MCF 10A (cell line): ENCODE measurements at regions not wholly inside any gene's neighbourhood (a gene's known extent, or its start where the extent isn't known, plus 50 kb on each side); places are given as distances from the start of the nearest gene placed in this dataset.

Experiments
- BruUV-seq: library from RNA; stranded (reverse); fragments of 400-500 nt; replicated peaks from 2 replicates; lab custom pipeline; 2021; lab: Mats Ljungman, UMichigan
- CTCF ChIA-PET: fragments of 300-600 bp; sonication (Branson Sonifier 250); formaldehyde crosslinking; extraction: SDS; loops from one replicate; lab custom pipeline; 2021; ENCODE audit warnings: antibody characterized with exemption, inconsistent platforms; lab: Yijun Ruan, JAX
- POLR2A ChIA-PET: fragments of 300-600, 350-650 bp; sonication (Branson Sonifier 250); formaldehyde crosslinking; extraction: SDS; loops from one replicate; lab custom pipeline; 2020; ENCODE audit warnings: antibody characterized with exemption, inconsistent platforms; lab: Yijun Ruan, JAX
- DNase-seq: peaks from one replicate; pipeline ENCODE4 v3.0.0-alpha.2; 2018; ENCODE audit not compliant: unreplicated experiment
- H3K27ac Mint-ChIP-seq: one replicate; pipeline ENCODE4 v1.8.0; 2022; ENCODE audit warnings: mild to moderate bottlenecking, low read depth, mixed read lengths; ENCODE audit not compliant: unreplicated experiment
- H3K27me3 Mint-ChIP-seq: one replicate; pipeline ENCODE4 v1.8.0; 2022; ENCODE audit warnings: mixed read lengths; ENCODE audit not compliant: insufficient read depth, unreplicated experiment
- H3K36me3 Mint-ChIP-seq: one replicate; pipeline ENCODE4 v1.8.0; 2022; ENCODE audit warnings: mild to moderate bottlenecking, moderate library complexity, mixed read lengths; ENCODE audit not compliant: insufficient read depth, unreplicated experiment
- H3K4me1 Mint-ChIP-seq: one replicate; pipeline ENCODE4 v1.8.0; 2022; ENCODE audit warnings: mixed read lengths; ENCODE audit not compliant: insufficient read depth, unreplicated experiment
- H3K4me3 Mint-ChIP-seq: one replicate; pipeline ENCODE4 v1.8.0; 2022; ENCODE audit warnings: mild to moderate bottlenecking, moderate library complexity, mixed read lengths; ENCODE audit not compliant: unreplicated experiment
- H3K9me3 Mint-ChIP-seq: one replicate; pipeline ENCODE4 v1.8.0; 2022; ENCODE audit warnings: mixed read lengths; ENCODE audit not compliant: unreplicated experiment
- intact Hi-C: fragments of 100-400 bp; cut with micrococcal nuclease; formaldehyde crosslinking; loops from 2 replicates; pipeline ENCODE4 v1.14.1; 2022
- TF ChIP-seq, protein P1 (sequence below): fragments of 200-600 bp; IDR thresholded peaks from one replicate; pipeline ENCODE4 v1.8.0; 2022; ENCODE audit warnings: antibody characterized with exemption, mild to moderate bottlenecking; ENCODE audit not compliant: unreplicated experiment

DNA sequence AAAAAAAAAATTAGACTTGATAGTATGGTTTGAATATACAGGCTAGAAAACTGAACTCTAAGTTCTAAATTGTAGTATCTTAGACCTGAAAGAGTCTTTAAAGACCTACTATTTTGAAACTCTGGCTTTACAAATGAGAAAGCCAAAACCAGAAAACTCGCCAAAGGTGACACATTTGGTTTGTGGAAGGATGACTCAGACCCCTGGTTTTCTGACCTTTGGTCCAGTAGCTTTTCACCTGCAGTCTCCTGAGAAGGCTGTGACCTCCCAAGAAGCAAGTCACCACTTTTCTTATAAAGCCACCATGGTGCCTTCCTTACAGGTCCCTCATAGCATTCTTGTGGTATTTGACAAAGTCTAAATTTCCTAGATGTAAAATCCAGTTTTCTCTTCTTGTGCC, 102.1 kb upstream of the CEP78 start:
- no peak overlapping the region for H3K27ac Mint-ChIP-seq
- intact Hi-C loops = no loop called here
- H3K36me3 Mint-ChIP-seq = no peaks in the 10 kb centered on the region
- ChIA-PET POLR2A (interaction anchor here (0.6 kb wide), 1 partner anchor 65 kb away, joined by 3 read pairs; no protein-coding TSS in a partner anchor), CTCF (interaction anchor here (0.6 kb wide), 1 partner anchor 9 kb away, joined by 4 read pairs; no protein-coding TSS in a partner anchor)
- peak; percentile 9 for DNase-seq
- no peak overlapping the region for H3K4me3 Mint-ChIP-seq
- no TSS peak for BruUV-seq
- TF ChIP-seq, protein P1, sequence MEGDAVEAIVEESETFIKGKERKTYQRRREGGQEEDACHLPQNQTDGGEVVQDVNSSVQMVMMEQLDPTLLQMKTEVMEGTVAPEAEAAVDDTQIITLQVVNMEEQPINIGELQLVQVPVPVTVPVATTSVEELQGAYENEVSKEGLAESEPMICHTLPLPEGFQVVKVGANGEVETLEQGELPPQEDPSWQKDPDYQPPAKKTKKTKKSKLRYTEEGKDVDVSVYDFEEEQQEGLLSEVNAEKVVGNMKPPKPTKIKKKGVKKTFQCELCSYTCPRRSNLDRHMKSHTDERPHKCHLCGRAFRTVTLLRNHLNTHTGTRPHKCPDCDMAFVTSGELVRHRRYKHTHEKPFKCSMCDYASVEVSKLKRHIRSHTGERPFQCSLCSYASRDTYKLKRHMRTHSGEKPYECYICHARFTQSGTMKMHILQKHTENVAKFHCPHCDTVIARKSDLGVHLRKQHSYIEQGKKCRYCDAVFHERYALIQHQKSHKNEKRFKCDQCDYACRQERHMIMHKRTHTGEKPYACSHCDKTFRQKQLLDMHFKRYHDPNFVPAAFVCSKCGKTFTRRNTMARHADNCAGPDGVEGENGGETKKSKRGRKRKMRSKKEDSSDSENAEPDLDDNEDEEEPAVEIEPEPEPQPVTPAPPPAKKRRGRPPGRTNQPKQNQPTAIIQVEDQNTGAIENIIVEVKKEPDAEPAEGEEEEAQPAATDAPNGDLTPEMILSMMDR = no peak
- no peaks in the 10 kb centered on the region for H3K9me3 Mint-ChIP-seq
- H3K4me1 Mint-ChIP-seq = peaks cover 9% of the 10 kb centered on the region
- no peaks in the 10 kb centered on the region for H3K27me3 Mint-ChIP-seq

DNA sequence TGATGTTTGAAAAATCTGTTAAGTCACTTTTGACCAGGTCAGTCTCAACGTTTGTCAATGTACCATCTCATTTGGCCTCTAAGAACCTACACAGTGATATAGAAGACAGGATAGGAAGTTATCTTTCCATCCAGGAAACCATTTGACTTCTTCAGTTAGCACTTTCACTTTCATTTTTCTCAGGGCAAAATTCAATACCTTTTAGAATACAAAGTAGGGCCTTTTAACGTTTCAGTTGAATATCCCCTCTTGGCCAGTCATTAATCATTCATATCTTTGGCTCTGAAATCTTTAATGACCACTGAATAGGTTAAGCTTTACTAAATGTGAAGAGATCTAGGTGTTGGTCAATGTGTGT, 101.1 kb upstream of the GNAQ start:
- BruUV-seq = no TSS peak
- H3K27me3 Mint-ChIP-seq = no peaks in the 10 kb centered on the region
- peaks cover 9% of the 10 kb centered on the region for H3K4me1 Mint-ChIP-seq
- peak; percentile 6 for DNase-seq
- peak overlapping the region; percentile 20 for H3K27ac Mint-ChIP-seq
- intact Hi-C loops = no loop called here
- H3K4me3 Mint-ChIP-seq = peak overlapping the region; percentile 18
- POLR2A ChIA-PET = interaction anchor here (0.7 kb wide), 1 partner anchor 251 kb away, joined by 4 read pairs; no protein-coding TSS in a partner anchor
- no peaks in the 10 kb centered on the region for H3K9me3 Mint-ChIP-seq
- TF ChIP-seq, protein P1 = no peak
- H3K36me3 Mint-ChIP-seq = no peaks in the 10 kb centered on the region
- CTCF ChIA-PET = no interaction called here

DNA sequence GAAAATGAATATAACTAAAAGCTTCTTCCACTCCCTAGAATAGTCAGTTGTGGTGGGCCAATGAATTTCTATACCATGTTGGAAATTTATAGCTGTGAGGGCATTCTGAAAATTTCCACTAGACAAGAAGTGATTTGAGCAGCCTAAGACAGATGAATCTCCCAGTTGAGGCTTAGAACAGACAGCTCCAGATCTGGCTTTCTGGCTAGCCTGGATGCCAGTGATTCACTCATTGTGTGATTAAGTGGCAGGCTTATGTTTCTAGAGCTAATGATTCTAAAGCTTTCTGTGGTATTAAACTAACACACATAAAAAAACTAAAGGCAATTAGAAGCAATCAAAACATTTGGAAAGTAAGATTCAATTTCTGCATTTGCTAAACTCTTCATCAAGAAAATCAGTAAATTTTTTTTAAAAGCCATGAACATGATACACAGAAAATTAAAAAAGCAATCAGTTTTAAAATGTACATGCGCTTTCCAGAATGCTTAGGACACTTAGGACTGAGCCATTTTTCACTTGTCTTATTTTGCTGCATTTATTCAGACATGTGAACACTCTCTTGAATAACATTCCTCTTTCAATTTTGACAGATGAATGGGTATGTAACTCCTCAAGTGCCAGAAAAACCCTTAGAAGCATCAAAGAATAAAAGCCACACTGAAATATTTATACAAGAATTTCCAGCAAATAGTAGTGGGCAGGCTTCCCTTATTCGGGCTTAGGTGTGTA, 100.5 kb upstream of the GNAQ start:
- DNase-seq = peak; percentile 5
- TF ChIP-seq, protein P1 = no peak
- POLR2A ChIA-PET = interaction anchor here (0.7 to 1.4 kb wide), 2 partner anchors 13 to 251 kb away, joined by 4 read pairs; no protein-coding TSS in a partner anchor
- H3K36me3 Mint-ChIP-seq = no peaks in the 10 kb centered on the region
- H3K9me3 Mint-ChIP-seq = no peaks in the 10 kb centered on the region
- H3K4me1 Mint-ChIP-seq = peaks cover 9% of the 10 kb centered on the region
- CTCF ChIA-PET = interaction anchor here (1.0 kb wide), 1 partner anchor 12 kb away, joined by 4 read pairs; no protein-coding TSS in a partner anchor
- no TSS peak for BruUV-seq
- no peaks in the 10 kb centered on the region for H3K27me3 Mint-ChIP-seq
- intact Hi-C loops = no loop called here
- peak overlapping the region; percentile 18 for H3K4me3 Mint-ChIP-seq
- peak overlapping the region; percentile 20 for H3K27ac Mint-ChIP-seq

DNA sequence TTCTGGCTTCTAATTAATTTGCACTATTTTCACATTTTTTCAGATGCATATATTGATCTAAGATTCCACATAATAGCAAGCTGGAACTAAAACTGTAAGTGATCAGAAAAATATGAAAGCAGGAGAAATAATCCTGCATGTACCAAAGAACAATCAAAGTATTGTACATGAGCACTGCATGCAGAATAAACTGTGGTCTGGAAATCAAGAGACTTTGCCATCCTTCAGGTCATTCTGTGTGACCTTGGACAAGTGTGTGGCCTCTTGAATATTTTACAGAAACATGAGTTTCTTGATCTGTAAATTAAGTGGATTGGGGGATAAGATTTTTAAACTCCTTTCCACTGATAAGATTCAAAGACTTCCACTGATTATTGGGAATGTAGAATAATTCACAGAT, 99.2 kb upstream of the GNAQ start:
- H3K36me3 Mint-ChIP-seq = no peaks in the 10 kb centered on the region
- peaks cover 9% of the 10 kb centered on the region for H3K4me1 Mint-ChIP-seq
- BruUV-seq = no TSS peak
- CTCF ChIA-PET = interaction anchor here (0.7 to 1.1 kb wide), 5 partner anchors 11 to 108 kb away, joined by 3 to 4 read pairs (median 3); no protein-coding TSS in a partner anchor
- H3K27me3 Mint-ChIP-seq = no peaks in the 10 kb centered on the region
- no peak overlapping the region for H3K4me3 Mint-ChIP-seq
- DNase-seq = no peak
- POLR2A ChIA-PET = interaction anchor here (0.6 to 1.4 kb wide), 2 partner anchors 14 to 826 kb away, joined by 3 to 4 read pairs; no protein-coding TSS in a partner anchor
- no peak overlapping the region for H3K27ac Mint-ChIP-seq
- TF ChIP-seq, protein P1 = no peak
- intact Hi-C loops = no loop called here
- no peaks in the 10 kb centered on the region for H3K9me3 Mint-ChIP-seq
